LNCaP clone FGC (cell line): ENCODE measurements at regions not wholly inside any gene's neighbourhood (a gene's known extent, or its start where the extent isn't known, plus 50 kb on each side); places are given as distances from the start of the nearest gene placed in this dataset.

Experiments
- DNase-seq: peaks from one replicate; pipeline ENCODE4 v3.0.0-alpha.2; 2011; ENCODE audit warnings: low read depth
- H3K4me3 ChIP-seq: 2 replicates; pipeline ENCODE4 v1.5.1; 2011; ENCODE audit warnings: mild to moderate bottlenecking, low read depth, low read length, control low read depth
- CTCF ChIP-seq: IDR thresholded peaks from 2 replicates; pipeline ENCODE4 v1.5.1; 2012; ENCODE audit warnings: mild to moderate bottlenecking; ENCODE audit not compliant: control insufficient read depth, insufficient read depth; ENCODE audit errors: extremely low read depth

- no peak overlapping the region for H3K4me3 ChIP-seq
- no peak for DNase-seq
- TF ChIP-seq CTCF = no peak
Observed at GRCh38 chr2:239760596-239760995, 264.5 kb downstream of the NDUFA10 start.

- no peak for DNase-seq
- H3K4me3 ChIP-seq = no peak overlapping the region
- no peak for TF ChIP-seq CTCF
Observed at GRCh38 chr2:239758279-239758877, 266.8 kb downstream of the NDUFA10 start.

DNA sequence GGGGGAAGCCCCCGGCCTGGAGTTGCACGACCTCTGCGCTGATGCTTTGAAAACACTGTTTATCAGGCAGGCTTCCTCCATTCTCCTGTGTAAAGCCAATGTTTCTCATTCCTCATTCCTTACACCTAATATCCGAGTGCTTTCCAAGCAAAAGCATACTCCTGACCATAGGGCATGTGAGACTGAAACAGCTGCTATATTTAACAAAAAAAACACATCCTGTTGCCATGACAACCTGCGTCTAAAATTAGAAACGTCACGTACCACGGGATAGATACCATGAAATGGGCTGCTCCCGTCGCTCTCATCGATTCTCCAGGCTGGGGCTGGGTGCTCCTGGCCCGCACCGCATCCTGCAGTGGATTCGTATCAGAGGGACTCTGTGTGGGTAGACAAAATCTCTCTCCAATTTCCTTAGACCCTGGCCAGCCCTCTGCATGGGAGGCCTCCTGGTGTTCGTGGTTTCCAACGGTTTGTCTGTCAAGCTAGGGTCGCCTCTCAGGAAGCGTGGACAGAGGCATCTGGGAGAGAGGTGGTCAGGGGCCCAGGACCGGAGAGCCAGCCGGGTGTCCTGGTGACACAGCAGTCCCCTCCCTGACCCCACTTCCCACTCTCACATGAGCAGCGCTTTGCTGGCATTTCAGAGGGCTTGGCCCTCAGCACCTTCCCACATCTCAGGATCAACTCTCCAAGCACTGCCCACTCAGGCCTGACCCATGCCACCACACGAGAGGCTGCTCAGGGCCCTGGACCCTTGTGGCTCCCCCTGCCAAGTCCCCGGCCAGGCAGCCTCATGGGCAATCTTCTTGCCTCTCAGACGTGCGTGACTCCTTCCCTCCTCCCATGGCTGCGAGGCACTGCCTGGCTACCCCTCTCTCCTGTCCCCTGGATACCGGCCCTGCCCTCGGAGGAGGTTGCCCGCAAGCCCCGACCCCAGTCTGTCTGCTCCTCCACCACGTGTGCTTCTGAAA is 268.1 kb downstream of the NDUFA10 start:
- TF ChIP-seq CTCF = no peak
- H3K4me3 ChIP-seq = no peak overlapping the region
- DNase-seq = no peak

DNA sequence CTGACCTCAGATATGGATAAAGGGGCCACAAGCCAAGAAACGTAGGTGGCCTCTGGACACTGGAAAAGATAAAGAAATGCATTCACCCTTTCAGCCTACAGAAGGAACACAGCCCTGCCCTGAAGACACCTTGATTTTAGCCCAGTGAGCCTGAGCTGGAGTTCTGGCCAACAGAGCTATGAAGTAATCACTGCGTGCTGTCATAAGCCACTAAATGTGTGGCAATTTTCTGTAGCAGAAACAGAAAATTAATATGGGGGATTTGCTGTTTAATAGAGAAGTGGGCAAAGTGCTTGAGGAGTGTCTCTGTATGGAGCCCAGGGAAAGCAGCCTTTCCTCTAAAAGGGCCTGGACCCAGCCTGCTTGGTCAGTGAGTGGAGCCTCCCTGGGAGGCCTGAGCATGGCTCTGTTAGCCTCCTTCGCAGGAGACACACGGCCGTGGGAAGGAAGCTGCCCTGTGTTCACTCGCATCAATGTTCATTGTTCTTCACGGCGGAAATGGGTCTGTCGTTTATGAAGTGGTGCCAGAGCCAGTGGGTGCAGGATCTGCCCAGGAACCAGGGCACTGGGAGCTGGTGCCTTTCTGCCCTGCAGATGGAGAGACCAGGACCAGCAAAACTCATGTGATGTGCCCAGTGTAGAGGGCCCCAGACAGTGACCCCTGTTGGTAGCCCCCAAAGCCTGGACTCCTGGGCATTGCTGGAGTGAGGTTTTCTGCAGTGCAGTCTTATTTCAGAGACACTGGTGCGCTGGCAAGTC is 268.9 kb downstream of the NDUFA10 start:
- no peak for DNase-seq
- TF ChIP-seq CTCF = no peak
- H3K4me3 ChIP-seq = no peak overlapping the region

- H3K4me3 ChIP-seq = no peak overlapping the region
- DNase-seq = no peak
- no peak for TF ChIP-seq CTCF
Observed at GRCh38 chr2:239753401-239753837, 271.7 kb downstream of the NDUFA10 start.

DNA sequence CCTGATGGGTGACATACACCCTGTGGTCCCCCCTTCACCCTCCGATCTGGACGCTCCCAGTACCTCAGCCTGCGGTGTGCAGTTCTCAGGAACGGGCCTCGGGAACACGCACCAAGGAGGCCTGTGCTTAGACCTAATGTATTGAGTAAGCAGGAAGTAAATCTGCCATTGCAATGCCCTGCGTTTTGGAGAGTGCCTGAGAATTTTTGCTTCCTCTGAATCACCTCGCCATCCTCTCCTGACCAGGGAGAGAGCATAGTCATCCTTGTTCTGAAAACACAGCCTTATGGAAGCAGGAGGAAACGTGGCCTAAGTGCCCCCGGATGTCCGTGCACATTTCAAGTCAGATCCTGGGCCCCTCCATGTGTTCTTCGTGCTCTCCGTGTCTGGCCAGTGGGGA is 272.2 kb downstream of the NDUFA10 start:
- no peak for DNase-seq
- no peak for TF ChIP-seq CTCF
- H3K4me3 ChIP-seq = no peak overlapping the region
